Caco-2 (cell line): ENCODE measurements at regions not wholly inside any gene's neighbourhood (a gene's known extent, or its start where the extent isn't known, plus 50 kb on each side); places are given as distances from the start of the nearest gene placed in this dataset.

Experiments used
- BruUV-seq: library from RNA; stranded (reverse); fragments of 400-500 nt; replicated peaks from 2 replicates; lab custom pipeline; 2021; lab: Mats Ljungman, UMichigan
- CTCF ChIA-PET: fragments of 300-600 bp; sonication (Branson Sonifier 250); formaldehyde crosslinking; loops from one replicate; lab custom pipeline; 2022; ENCODE audit warnings: antibody characterized with exemption; lab: Charles Lee
- POLR2A ChIA-PET: fragments of 300-600 bp; sonication (Branson Sonifier 250); formaldehyde crosslinking; loops from one replicate; lab custom pipeline; 2022; ENCODE audit warnings: antibody characterized with exemption; lab: Charles Lee
- DNase-seq, 2 experiments: peaks; one replicate each; pipeline versions ENCODE4 v3.0.0 to v3.0.0-alpha.2; 2020 to 2022
- H3K27me3 ChIP-seq: replicated peaks from 2 replicates; pipeline ENCODE4 v1.6.0; 2011; ENCODE audit warnings: low read length; ENCODE audit not compliant: control insufficient read depth, insufficient read depth
- H3K36me3 ChIP-seq: 2 replicates; pipeline ENCODE4 v1.5.1; 2011; ENCODE audit warnings: low read length; ENCODE audit not compliant: control insufficient read depth, insufficient read depth
- H3K4me1 ChIP-seq: fragments of 250-450 bp; sonication (Bioruptor Pico); 2 replicates; pipeline ENCODE4 v1.5.1; 2020; ENCODE audit warnings: mild to moderate bottlenecking
- H3K4me3 ChIP-seq: 2 replicates; pipeline ENCODE4 v1.5.1; 2011; ENCODE audit warnings: low read depth, mild to moderate bottlenecking, control low read depth, low read length
- H3K9me3 ChIP-seq: fragments of 250-450 bp; sonication (Bioruptor Pico); 2 replicates; pipeline ENCODE4 v1.5.1; 2020; ENCODE audit warnings: mild to moderate bottlenecking, moderate library complexity
- H3K27ac Mint-ChIP-seq: one replicate; pipeline ENCODE4 v1.8.0; 2022; ENCODE audit warnings: mixed read lengths; ENCODE audit not compliant: unreplicated experiment
- H3K27me3 Mint-ChIP-seq: one replicate; pipeline ENCODE4 v1.8.0; 2022; ENCODE audit warnings: mixed read lengths; ENCODE audit not compliant: insufficient read depth, unreplicated experiment
- H3K36me3 Mint-ChIP-seq: one replicate; pipeline ENCODE4 v1.8.0; 2022; ENCODE audit warnings: mild to moderate bottlenecking, mixed read lengths; ENCODE audit not compliant: insufficient read depth, unreplicated experiment
- H3K4me1 Mint-ChIP-seq: one replicate; pipeline ENCODE4 v1.8.0; 2022; ENCODE audit warnings: low read depth, mixed read lengths; ENCODE audit not compliant: unreplicated experiment
- H3K4me3 Mint-ChIP-seq: one replicate; pipeline ENCODE4 v1.8.0; 2022; ENCODE audit warnings: mild to moderate bottlenecking, moderate library complexity, mixed read lengths; ENCODE audit not compliant: unreplicated experiment
- H3K9me3 Mint-ChIP-seq: one replicate; pipeline ENCODE4 v1.8.0; 2022; ENCODE audit warnings: mixed read lengths; ENCODE audit not compliant: unreplicated experiment
- intact Hi-C: fragments of 100-400 bp; cut with micrococcal nuclease; formaldehyde crosslinking; loops from one replicate; pipeline ENCODE4 v1.10.0; 2022; ENCODE audit not compliant: unreplicated experiment
- TF ChIP-seq, protein P1 (sequence below), 2 experiments: fragments of 200-600 bp in 1 of 2; IDR thresholded peaks; 1 replicate in 1 of 2; 2 replicates in 1 of 2; pipeline versions ENCODE4 v1.5.1 to v1.8.0; 2011 to 2022; ENCODE audit warnings: antibody characterized with exemption in 1 of 2, control low read depth in 1 of 2, inconsistent platforms in 1 of 2, low read depth in 1 of 2, low read length in 1 of 2, mild to moderate bottlenecking in 1 of 2, moderate library complexity in 1 of 2; ENCODE audit not compliant: insufficient read depth in 1 of 2, severe bottlenecking in 1 of 2, unreplicated experiment in 1 of 2

DNA sequence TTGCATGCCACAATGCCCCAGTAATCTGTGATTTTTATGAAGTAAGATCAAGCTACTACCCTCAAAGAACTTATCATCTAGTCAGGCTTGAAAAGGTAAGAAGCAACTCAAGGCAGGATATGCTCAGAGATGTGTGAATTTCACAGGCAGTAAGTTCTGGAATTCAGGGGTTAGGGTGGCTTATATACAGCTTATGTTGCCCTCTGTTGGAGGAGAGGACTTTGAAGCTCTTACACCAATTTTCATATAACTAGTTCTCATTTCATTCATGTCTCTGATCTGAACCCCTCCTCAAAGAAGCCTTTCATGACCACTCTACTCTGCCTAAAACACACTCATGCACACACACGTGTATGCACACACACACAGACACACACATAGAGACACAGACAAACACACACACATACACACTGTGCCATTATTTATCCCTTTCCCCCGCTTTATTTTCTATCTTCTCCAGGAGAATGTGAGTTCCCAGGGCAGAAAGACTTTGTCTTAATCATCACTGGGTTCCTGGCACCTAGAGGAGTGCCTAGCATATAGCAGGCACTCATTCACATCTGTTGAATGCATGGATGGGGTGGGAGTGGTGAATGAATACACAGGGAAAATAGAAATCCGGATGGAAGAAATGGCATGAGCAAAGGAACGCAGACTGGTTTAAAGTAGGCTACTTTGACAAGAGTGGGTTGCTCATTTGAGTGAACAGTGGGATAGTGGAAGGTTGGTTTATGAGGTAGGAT lies 220.7 kb upstream of the ZBED5 start:
- Histone ChIP-seq H3K36me3 (no peaks in the 10 kb centered on the region), H3K27me3 (no peaks in the 10 kb centered on the region; the same call in 1 of the 2 replicates), H3K4me3 (no peak overlapping the region), H3K4me1 (no peaks in the 10 kb centered on the region), H3K9me3 (no peaks in the 10 kb centered on the region)
- Mint-ChIP-seq H3K4me3 (no peak overlapping the region), H3K27me3 (peaks cover 14% of the 10 kb centered on the region), H3K27ac (no peak overlapping the region), H3K9me3 (no peaks in the 10 kb centered on the region), H3K4me1 (peaks cover under 1% of the 10 kb centered on the region), H3K36me3 (no peaks in the 10 kb centered on the region)
- CTCF ChIA-PET, result interaction anchor here (1.0 to 2.1 kb wide), 5 partner anchors 51 to 145 kb away, joined by 3 to 10 read pairs (median 6); no protein-coding TSS in a partner anchor
- POLR2A ChIA-PET, result no interaction called here
- no TSS peak for BruUV-seq
- DNase-seq, result no peak
- TF ChIP-seq, protein P1, sequence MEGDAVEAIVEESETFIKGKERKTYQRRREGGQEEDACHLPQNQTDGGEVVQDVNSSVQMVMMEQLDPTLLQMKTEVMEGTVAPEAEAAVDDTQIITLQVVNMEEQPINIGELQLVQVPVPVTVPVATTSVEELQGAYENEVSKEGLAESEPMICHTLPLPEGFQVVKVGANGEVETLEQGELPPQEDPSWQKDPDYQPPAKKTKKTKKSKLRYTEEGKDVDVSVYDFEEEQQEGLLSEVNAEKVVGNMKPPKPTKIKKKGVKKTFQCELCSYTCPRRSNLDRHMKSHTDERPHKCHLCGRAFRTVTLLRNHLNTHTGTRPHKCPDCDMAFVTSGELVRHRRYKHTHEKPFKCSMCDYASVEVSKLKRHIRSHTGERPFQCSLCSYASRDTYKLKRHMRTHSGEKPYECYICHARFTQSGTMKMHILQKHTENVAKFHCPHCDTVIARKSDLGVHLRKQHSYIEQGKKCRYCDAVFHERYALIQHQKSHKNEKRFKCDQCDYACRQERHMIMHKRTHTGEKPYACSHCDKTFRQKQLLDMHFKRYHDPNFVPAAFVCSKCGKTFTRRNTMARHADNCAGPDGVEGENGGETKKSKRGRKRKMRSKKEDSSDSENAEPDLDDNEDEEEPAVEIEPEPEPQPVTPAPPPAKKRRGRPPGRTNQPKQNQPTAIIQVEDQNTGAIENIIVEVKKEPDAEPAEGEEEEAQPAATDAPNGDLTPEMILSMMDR (IDR thresholded peaks at IDR 0.05; ENCODE audit: insufficient read depth in 1 of 2, low read depth in 1 of 2, low read length in 1 of 2, severe bottlenecking in 1 of 2, unreplicated experiment in 1 of 2), result no peak
- intact Hi-C loops, result loop anchor here (1.0 to 5.0 kb wide), 2 partner anchors 51 to 144 kb away; no protein-coding TSS in a partner anchor

- no peaks in the 10 kb centered on the region for H3K4me1 ChIP-seq
- H3K4me1 Mint-ChIP-seq, result peaks cover 6% of the 10 kb centered on the region
- no peak overlapping the region for H3K27ac Mint-ChIP-seq
- no peak overlapping the region for H3K4me3 ChIP-seq
- H3K27me3 ChIP-seq, result no peaks in the 10 kb centered on the region; the same call in 1 of the 2 replicates
- TF ChIP-seq, protein P1 (IDR thresholded peaks at IDR 0.05; ENCODE audit: insufficient read depth in 1 of 2, low read depth in 1 of 2, low read length in 1 of 2, severe bottlenecking in 1 of 2, unreplicated experiment in 1 of 2), result no peak
- no peaks in the 10 kb centered on the region for H3K36me3 Mint-ChIP-seq
- BruUV-seq, result no TSS peak
- ChIA-PET POLR2A (no interaction called here), CTCF (interaction anchor here (1.0 to 2.1 kb wide), 5 partner anchors 50 to 144 kb away, joined by 3 to 10 read pairs (median 6); no protein-coding TSS in a partner anchor)
- intact Hi-C loops, result loop anchor here (1.0 to 5.0 kb wide), 2 partner anchors 51 to 144 kb away; no protein-coding TSS in a partner anchor
- no peaks in the 10 kb centered on the region for H3K9me3 Mint-ChIP-seq
- no peak for DNase-seq
- H3K36me3 ChIP-seq, result no peaks in the 10 kb centered on the region
- no peak overlapping the region for H3K4me3 Mint-ChIP-seq
- peaks cover 14% of the 10 kb centered on the region for H3K27me3 Mint-ChIP-seq
- H3K9me3 ChIP-seq, result no peaks in the 10 kb centered on the region
Observed at GRCh38 chr11:11077898-11078297, 220.0 kb upstream of the ZBED5 start.

DNA sequence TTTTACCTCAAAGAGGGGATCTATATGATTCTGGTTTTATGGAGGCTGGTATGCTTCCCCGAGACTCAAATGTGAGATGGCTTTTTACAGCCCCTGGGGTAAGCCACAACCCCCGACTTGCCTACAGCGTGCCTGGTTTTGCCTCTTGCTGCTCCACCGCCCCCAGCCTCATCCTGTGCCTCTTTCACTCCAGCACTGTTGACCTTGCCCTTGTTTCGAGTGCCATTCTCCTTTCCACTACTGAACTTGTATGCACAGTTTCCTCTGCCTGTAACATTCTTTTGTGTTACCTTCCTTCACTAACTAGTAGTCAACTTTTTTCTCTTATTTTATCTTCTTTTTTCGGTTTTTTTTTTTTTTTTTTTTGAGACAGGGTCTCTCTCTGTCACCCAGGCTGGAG lies 219.0 kb upstream of the ZBED5 start:
- no peak for DNase-seq
- BruUV-seq, result no TSS peak
- H3K9me3 Mint-ChIP-seq, result no peaks in the 10 kb centered on the region
- ChIA-PET CTCF (no interaction called here), POLR2A (no interaction called here)
- intact Hi-C loops, result loop anchor here (5.0 kb wide), 1 partner anchor 50 kb away; no protein-coding TSS in a partner anchor
- no peak overlapping the region for H3K4me3 ChIP-seq
- H3K36me3 ChIP-seq, result no peaks in the 10 kb centered on the region
- H3K9me3 ChIP-seq, result no peaks in the 10 kb centered on the region
- H3K27ac Mint-ChIP-seq, result no peak overlapping the region
- TF ChIP-seq, protein P1 (IDR thresholded peaks at IDR 0.05; ENCODE audit: insufficient read depth in 1 of 2, low read depth in 1 of 2, low read length in 1 of 2, severe bottlenecking in 1 of 2, unreplicated experiment in 1 of 2), result no peak
- H3K4me1 Mint-ChIP-seq, result peaks cover 6% of the 10 kb centered on the region
- no peaks in the 10 kb centered on the region for H3K36me3 Mint-ChIP-seq
- no peaks in the 10 kb centered on the region; the same call in 1 of the 2 replicates for H3K27me3 ChIP-seq
- H3K27me3 Mint-ChIP-seq, result peaks cover 14% of the 10 kb centered on the region
- H3K4me3 Mint-ChIP-seq, result no peak overlapping the region
- H3K4me1 ChIP-seq, result no peaks in the 10 kb centered on the region
